Urinary bladder (tissue), 3 donors: ENCODE measurements at regions not wholly inside any gene's neighbourhood (a gene's known extent, or its start where the extent isn't known, plus 50 kb on each side); places are given as distances from the start of the nearest gene placed in this dataset.
"Not testable (repeated sequence)": the region's sequence is repeated elsewhere in the genome, so short reads cannot be mapped to it uniquely, and the experiment has no call there.

Source experiments
- DNase-seq: peaks from one replicate; pipeline ENCODE4 v3.0.0-alpha.2; 2015; ENCODE audit errors: extremely low spot score
- H3K27ac ChIP-seq: one replicate; pipeline ENCODE4 v1.5.1; 2013; ENCODE audit warnings: low read depth, mild to moderate bottlenecking, moderate library complexity
- H3K36me3 ChIP-seq: one replicate; pipeline ENCODE4 v1.6.1; 2013; ENCODE audit warnings: mild to moderate bottlenecking, moderate library complexity; ENCODE audit not compliant: insufficient read depth
- H3K4me1 ChIP-seq: one replicate; pipeline ENCODE4 v1.6.1; 2013; ENCODE audit warnings: mild to moderate bottlenecking, moderate library complexity; ENCODE audit not compliant: insufficient read depth
- H3K4me3 ChIP-seq: one replicate; pipeline ENCODE4 v1.5.1; 2013; ENCODE audit warnings: low read depth, low read length
- WGBS: extraction: QIAGEN DNeasy Blood & Tissue Kit; methylation state at CpG from one replicate; pipeline ENCODE4 v1.1.7; 2013; 5-methylcytosine and 5-hydroxymethylcytosine counted together
- donor health status: healthy with polysubstance abuse.
- donor health status: healthy.

DNA sequence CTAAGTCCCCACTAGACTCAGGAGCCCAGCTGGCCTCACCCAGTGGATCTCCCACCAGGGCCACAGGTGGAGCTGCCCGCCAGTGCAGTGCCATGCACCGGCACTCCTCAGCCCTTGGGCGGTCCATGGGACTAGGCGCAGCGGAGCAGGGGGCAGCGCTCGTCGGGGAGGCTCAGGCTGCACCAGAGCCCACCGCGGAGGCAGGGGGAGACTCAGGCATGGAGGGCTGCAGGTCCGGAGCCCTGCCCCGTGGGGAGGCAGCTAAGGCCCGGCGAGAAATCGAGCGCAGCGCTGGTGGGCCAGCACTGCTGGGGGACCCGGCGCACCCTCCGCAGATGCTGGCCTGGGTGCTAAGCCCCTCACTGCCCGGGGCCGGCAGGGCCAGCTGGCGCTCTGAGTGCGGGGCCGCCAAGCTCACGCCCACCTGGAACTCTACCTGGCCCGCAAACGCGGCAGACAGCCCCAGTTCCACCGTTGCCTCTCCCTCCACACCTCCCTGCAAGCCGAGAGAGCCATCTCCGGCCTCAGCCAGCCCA lies 1275.2 kb upstream of the CNTN5 start:
- Histone ChIP-seq H3K4me3 (no peak overlapping the region), H3K27ac (no peak overlapping the region), H3K36me3 (no peaks in the 10 kb centered on the region), H3K4me1 (no peaks in the 10 kb centered on the region)
- 86% methylated on average over 32 of the region's 32 CpGs for WGBS
- no peak for DNase-seq

- Histone ChIP-seq H3K4me3 (no peak overlapping the region), H3K4me1 (no peaks in the 10 kb centered on the region), H3K36me3 (no peaks in the 10 kb centered on the region), H3K27ac (no peak overlapping the region)
- no peak for DNase-seq
- 32% methylated on average over 1 of the region's 1 CpG for WGBS
Measured at GRCh38 chr11:97746818-97747217, 1273.9 kb upstream of the CNTN5 start.

- no peak overlapping the region for H3K4me3 ChIP-seq
- H3K4me1 ChIP-seq: no peaks in the 10 kb centered on the region
- H3K27ac ChIP-seq: no peak overlapping the region
- H3K36me3 ChIP-seq: no peaks in the 10 kb centered on the region
- WGBS: 82% methylated on average over 5 of the region's 5 CpGs
- no peak for DNase-seq
Measured at GRCh38 chr11:97751405-97751804, 1269.3 kb upstream of the CNTN5 start.

- Histone ChIP-seq H3K4me3 (no peak overlapping the region), H3K36me3 (no peaks in the 10 kb centered on the region), H3K4me1 (no peaks in the 10 kb centered on the region), H3K27ac (no peak overlapping the region)
- no peak for DNase-seq
- WGBS: 91% methylated on average over 2 of the region's 2 CpGs
Measured at GRCh38 chr11:97751952-97752351, 1268.8 kb upstream of the CNTN5 start.

- no peaks in the 10 kb centered on the region for H3K4me1 ChIP-seq
- H3K4me3 ChIP-seq: no peak overlapping the region
- no peaks in the 10 kb centered on the region for H3K36me3 ChIP-seq
- no peak for DNase-seq
- H3K27ac ChIP-seq: no peak overlapping the region
- 65% methylated on average over 3 of the region's 3 CpGs for WGBS
Measured at GRCh38 chr11:97754976-97755375, 1265.8 kb upstream of the CNTN5 start.

DNA sequence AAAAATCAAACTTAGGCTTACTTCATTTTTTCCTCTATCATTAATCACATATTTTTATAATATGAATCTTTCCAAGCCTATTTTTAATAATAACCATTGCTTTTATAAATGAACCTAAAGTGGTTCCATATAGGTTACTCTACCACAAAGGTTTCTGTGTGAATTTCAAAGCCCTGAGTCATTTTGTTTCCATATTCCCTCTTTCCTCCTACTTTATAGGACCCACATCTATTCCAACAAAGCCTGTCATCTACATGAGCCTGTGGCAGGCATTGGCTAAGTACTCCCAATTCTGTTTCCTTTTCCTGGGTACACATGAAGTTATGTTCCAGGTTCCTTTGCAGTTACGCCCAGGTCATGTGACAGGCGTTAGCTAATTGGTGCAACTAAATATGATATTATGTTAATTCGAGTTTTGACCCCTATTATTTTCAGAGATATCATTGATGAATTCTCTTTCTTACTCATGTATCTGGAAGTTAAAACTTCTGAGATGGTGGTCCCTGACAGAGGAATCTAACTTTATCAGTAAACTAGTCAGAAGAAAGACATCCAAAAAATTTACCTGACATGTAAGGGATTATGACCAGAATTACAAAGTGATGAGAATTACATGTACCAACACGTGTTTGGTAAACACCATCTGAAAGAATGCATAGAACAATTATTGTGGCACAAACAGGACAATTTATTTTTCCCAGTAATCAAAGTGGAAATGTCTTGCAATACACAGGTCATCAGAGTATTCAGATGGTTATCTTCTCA lies 1264.0 kb upstream of the CNTN5 start:
- H3K27ac ChIP-seq: no peak overlapping the region
- 89% methylated on average over 4 of the region's 4 CpGs for whole genome bisulfite sequencing
- H3K4me3 ChIP-seq: no peak overlapping the region
- H3K4me1 ChIP-seq: no peaks in the 10 kb centered on the region
- no peak for DNase-seq
- H3K36me3 ChIP-seq: no peaks in the 10 kb centered on the region

GRCh38 chr11:97761175-97761574 lies 1259.6 kb upstream of the CNTN5 start:
- 21% methylated on average over 2 of the region's 2 CpGs for WGBS
- Histone ChIP-seq H3K4me3 (no peak overlapping the region), H3K4me1 (no peaks in the 10 kb centered on the region), H3K36me3 (no peaks in the 10 kb centered on the region), H3K27ac (no peak overlapping the region)
- DNase-seq: no peak

DNA sequence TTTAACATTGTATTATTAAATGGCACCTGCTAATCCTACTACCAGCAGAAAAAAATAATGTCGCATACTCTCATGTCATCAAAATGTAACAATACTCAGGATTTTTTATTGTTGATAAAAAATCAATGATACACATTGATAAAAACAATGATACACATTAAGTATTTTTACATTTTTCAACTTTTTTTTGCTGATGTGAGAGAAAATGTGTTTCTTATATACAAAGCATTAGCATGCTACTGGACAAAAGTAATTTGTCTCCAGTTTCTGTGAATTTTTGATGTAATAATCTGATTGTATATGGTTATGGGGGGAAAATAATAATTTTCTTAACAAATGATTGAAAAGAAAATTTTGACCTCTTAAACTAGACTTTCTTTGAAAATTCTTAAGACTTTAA lies 1256.6 kb upstream of the CNTN5 start:
- no peak overlapping the region for H3K27ac ChIP-seq
- H3K4me1 ChIP-seq: no peaks in the 10 kb centered on the region
- H3K36me3 ChIP-seq: no peaks in the 10 kb centered on the region
- no peak for DNase-seq
- WGBS: 95% methylated on average over 1 of the region's 1 CpG
- H3K4me3 ChIP-seq: no peak overlapping the region

- 59% methylated on average over 2 of the region's 2 CpGs for WGBS
- Histone ChIP-seq H3K4me1 (no peaks in the 10 kb centered on the region), H3K4me3 (no peak overlapping the region), H3K27ac (no peak overlapping the region), H3K36me3 (no peaks in the 10 kb centered on the region)
- no peak for DNase-seq
Measured at GRCh38 chr11:97764605-97765004, 1256.1 kb upstream of the CNTN5 start.

- H3K4me3 ChIP-seq: no peak overlapping the region
- DNase-seq: no peak
- H3K36me3 ChIP-seq: no peaks in the 10 kb centered on the region
- 49% methylated on average over 1 of the region's 1 CpG for WGBS
- H3K27ac ChIP-seq: no peak overlapping the region
- no peaks in the 10 kb centered on the region for H3K4me1 ChIP-seq
Measured at GRCh38 chr11:97770570-97770969, 1250.2 kb upstream of the CNTN5 start.

DNA sequence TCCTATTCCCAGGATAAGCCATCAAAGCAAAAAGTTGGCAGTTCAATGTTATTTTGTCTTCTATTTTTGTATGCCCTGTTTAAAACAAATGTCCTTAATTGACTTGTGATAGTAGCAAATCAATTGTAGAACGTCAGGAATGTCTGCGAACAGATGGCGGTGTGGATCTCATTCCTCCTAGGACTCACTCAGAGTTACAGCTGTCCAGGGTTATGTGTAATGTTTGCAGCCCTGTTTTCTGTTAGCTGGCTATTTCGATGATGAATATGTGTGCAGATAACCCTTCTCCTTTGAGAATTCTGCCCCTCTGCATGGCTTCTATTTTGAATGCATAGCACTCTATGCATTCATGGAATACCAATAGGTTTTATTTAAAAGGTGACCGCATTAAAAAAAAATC lies 1248.0 kb upstream of the CNTN5 start:
- WGBS: 48% methylated on average over 5 of the region's 5 CpGs
- no peak for DNase-seq
- H3K36me3 ChIP-seq: no peaks in the 10 kb centered on the region
- H3K27ac ChIP-seq: no peak overlapping the region
- no peaks in the 10 kb centered on the region for H3K4me1 ChIP-seq
- no peak overlapping the region for H3K4me3 ChIP-seq

DNA sequence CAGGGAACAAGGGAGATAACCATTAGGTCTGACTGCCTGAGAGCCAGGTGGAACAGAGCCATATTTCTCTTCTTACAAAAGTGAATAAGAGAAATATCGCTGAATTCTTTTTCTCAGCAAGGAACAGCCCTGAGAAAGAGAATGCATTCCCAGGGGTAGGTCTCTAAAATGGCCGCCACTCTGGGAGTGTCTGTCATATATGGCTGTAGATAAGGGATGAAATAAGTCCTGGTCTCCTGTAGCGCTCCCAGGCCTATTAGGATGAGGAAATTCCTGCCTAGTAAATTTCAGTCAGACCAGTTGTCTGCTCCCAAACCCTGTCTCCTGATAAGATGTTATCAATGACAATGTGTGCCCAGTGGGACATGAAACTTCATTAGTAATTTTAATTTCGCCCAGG lies 1236.4 kb upstream of the CNTN5 start:
- H3K36me3 ChIP-seq, DNase-seq, H3K27ac ChIP-seq, H3K4me3 ChIP-seq, H3K4me1 ChIP-seq: not testable (repeated sequence)
- 83% methylated on average over 4 of the region's 4 CpGs for whole genome bisulfite sequencing

GRCh38 chr11:97786961-97787360 lies 1233.8 kb upstream of the CNTN5 start:
- 75% methylated on average over 3 of the region's 3 CpGs for WGBS
- DNase-seq: no peak
- H3K36me3 ChIP-seq: no peaks in the 10 kb centered on the region
- H3K4me3 ChIP-seq: no peak overlapping the region
- no peak overlapping the region for H3K27ac ChIP-seq
- H3K4me1 ChIP-seq: no peaks in the 10 kb centered on the region

DNA sequence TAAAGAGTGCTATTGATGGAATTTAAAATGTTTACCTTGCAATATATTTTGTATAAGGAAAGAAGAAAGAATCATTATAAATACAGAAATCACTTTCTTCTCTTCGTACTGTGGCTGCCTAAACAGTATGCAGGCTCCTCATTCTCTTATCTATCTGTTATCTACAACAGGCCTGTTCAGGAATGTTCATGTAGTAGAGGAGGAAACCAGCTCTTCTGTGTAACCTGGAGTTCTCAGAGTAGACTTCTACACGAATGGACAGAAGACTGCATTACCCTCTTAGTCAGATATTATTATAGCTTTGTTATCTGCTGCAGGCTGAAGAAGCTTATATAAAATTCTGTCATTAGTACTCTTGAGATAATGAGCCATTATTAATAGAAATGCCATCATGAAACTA lies 1225.9 kb upstream of the CNTN5 start:
- no peak for DNase-seq
- H3K4me3 ChIP-seq: no peak overlapping the region
- no peaks in the 10 kb centered on the region for H3K36me3 ChIP-seq
- WGBS: 39% methylated on average over 2 of the region's 2 CpGs
- no peaks in the 10 kb centered on the region for H3K4me1 ChIP-seq
- H3K27ac ChIP-seq: no peak overlapping the region
